ENCODE measurements at regions not wholly inside any gene's neighbourhood (a gene's known extent, or its start where the extent isn't known, plus 50 kb on each side); places are given as distances from the start of the nearest gene placed in this dataset.

GRCh38 chr17:51430591-51430990, 170.2 kb downstream of the UTP18 start (continued):
- TF ChIP-seq ZNF462 (CRISPR knock-in tag; IDR thresholded peaks at IDR 0.05), result no peak
- no peak for TF ChIP-seq ZNF114 (CRISPR knock-in tag; IDR thresholded peaks at IDR 0.05)
- no peak for TF ChIP-seq CREB1 (CRISPR knock-in tag; IDR thresholded peaks at IDR 0.05; ENCODE audit: low read depth)
- TF ChIP-seq ETS1 (IDR thresholded peaks at IDR 0.05), result no peak
- TF ChIP-seq ZNF331 (CRISPR knock-in tag; IDR thresholded peaks at IDR 0.05; ENCODE audit: low read depth), result no peak
- TF ChIP-seq EZH2phosphoT487 (IDR thresholded peaks at IDR 0.05; ENCODE audit: unreplicated experiment), result no peak

- Mint-ChIP-seq H3K9me3 (peaks cover 19% of the 10 kb centered on the region), H3K27ac (no peak overlapping the region; the same call in 1 of the 2 replicates), H3K4me1 (peaks cover 11% of the 10 kb centered on the region), H3K27me3 (ENCODE audit: insufficient read depth, low read depth, poor library complexity) (peaks cover 3% of the 10 kb centered on the region), H3K4me3 (no peak overlapping the region), H3K36me3 (ENCODE audit: low read depth) (0 out of 3 replicates have a peak, but pooled peaks cover 4% of the 10 kb centered on the region)
- no peak overlapping the region for H3K4me3 ChIP-seq
- H3K79me2 ChIP-seq (replicated peaks; ENCODE audit: insufficient read depth), result no peaks in the 10 kb centered on the region
- H3K9me2 ChIP-seq (ENCODE audit: insufficient read depth), result 0 out of 2 replicates have a peak, but pooled peaks cover 4% of the 10 kb centered on the region
- no peaks in the 10 kb centered on the region for H3K27me3 ChIP-seq (ENCODE audit: insufficient read depth)
- no peaks in the 10 kb centered on the region for H3F3A ChIP-seq (replicated peaks; ENCODE audit: low read depth)
- H2AFZ ChIP-seq, result peak overlapping the region; percentile 59; the same call in 1 of the 2 replicates
- H3K4me1 ChIP-seq (ENCODE audit: insufficient read depth), result peaks cover 8% of the 10 kb centered on the region; the same call in 1 of the 2 replicates
- no peak for ATAC-seq
- H4K20me1 ChIP-seq (replicated peaks; ENCODE audit: insufficient read depth), result no peaks in the 10 kb centered on the region
- H3K36me3 ChIP-seq (ENCODE audit: insufficient read depth), result no peaks in the 10 kb centered on the region
- no peak overlapping the region for H3K27ac ChIP-seq (ENCODE audit: low read depth)
- no peak for TF ChIP-seq EZH2phosphoT487 (IDR thresholded peaks at IDR 0.05; ENCODE audit: unreplicated experiment)
- no peak for TF ChIP-seq ZNF331 (CRISPR knock-in tag; IDR thresholded peaks at IDR 0.05; ENCODE audit: low read depth)
- no peak for TF ChIP-seq CTCF (conservative IDR thresholded peaks at IDR 0.05; ENCODE audit: low read depth in 2 of 2)
- TF ChIP-seq NANOG (IDR thresholded peaks at IDR 0.05; ENCODE audit: borderline replicate concordance), result no peak
- TF ChIP-seq EZH2 (IDR thresholded peaks at IDR 0.05; ENCODE audit: low read depth, unreplicated experiment), result no peak
- TF ChIP-seq STAT1 (IDR thresholded peaks at IDR 0.05; ENCODE audit: unreplicated experiment), result no peak
- no peak overlapping the region for H3K4me2 ChIP-seq
- no peak for DNase-seq (ENCODE audit: low spot score)
These were observed 174.3 kb downstream of the UTP18 start for GRCh38 chr17:51434434-51435170.
